ENCODE measurements at regions not wholly inside any gene's neighbourhood (a gene's known extent, or its start where the extent isn't known, plus 50 kb on each side); places are given as distances from the start of the nearest gene placed in this dataset.

- Histone ChIP-seq H3K4me3 (replicated peaks in 1 of 2; ENCODE audit: low read depth in 1 of 2, low read length in 2 of 2) (no peak overlapping the region), H3K36me3 (ENCODE audit: control insufficient read depth in 1 of 2, insufficient read depth in 2 of 2, low read length in 2 of 2) (no peaks in the 10 kb centered on the region), H3K4me2 (ENCODE audit: low read length) (no peak overlapping the region), H3K9me2 (ENCODE audit: insufficient read depth) (no peaks in the 10 kb centered on the region), H3K4me1 (ENCODE audit: control insufficient read depth in 1 of 2, insufficient read depth in 2 of 2, low read length in 2 of 2) (peaks cover 0 to 8% of the 10 kb centered on the region in 2 experiments; a peak in 3 of 4 replicates), H3K79me2 (ENCODE audit: insufficient read depth, low read length) (no peaks in the 10 kb centered on the region), H3K27ac (ENCODE audit: low read depth, low read length) (no peak overlapping the region), H3K27me3 (ENCODE audit: insufficient read depth, low read length) (no peaks in the 10 kb centered on the region), H3K9ac (ENCODE audit: low read length) (no peak overlapping the region), H2AFZ (ENCODE audit: low read depth, low read length, poor library complexity, severe bottlenecking) (no peak overlapping the region), H3K9me3 (ENCODE audit: control insufficient read depth in 1 of 2, insufficient read depth in 1 of 2, low read depth in 1 of 2, low read length in 2 of 2) (no peaks in the 10 kb centered on the region), H4K20me1 (ENCODE audit: insufficient read depth) (no peaks in the 10 kb centered on the region)
- intact Hi-C loops (cut with micrococcal nuclease), result loop anchor here (10.0 kb wide), 1 partner anchor 528 kb away; no protein-coding TSS in a partner anchor
- ATAC-seq, result no peak
- POLR2A ChIA-PET, result no interaction called here
- CTCF ChIA-PET, result interaction anchor here (0.8 to 1.5 kb wide), 6 partner anchors 8 to 657 kb away, joined by 3 to 4 read pairs (median 4); no protein-coding TSS in a partner anchor
- DNase-seq (ENCODE audit: low read depth, low spot score), result no peak
- RAD21 ChIA-PET (ENCODE audit: low non-redundant PET in 1 of 2, low total read pairs in 2 of 2, uncharacterized antibody in 2 of 2, unreplicated experiment in 2 of 2), result interaction anchor here in 1 of 2 experiments (0.7 kb wide), 1 partner anchor 789 kb away, joined by 4 read pairs; no protein-coding TSS in a partner anchor
- TF ChIP-seq SRF (IDR thresholded peaks at IDR 0.05; ENCODE audit: low read depth), result no peak
- TF ChIP-seq ELF1 (IDR thresholded peaks at IDR 0.05; ENCODE audit: borderline replicate concordance, low read depth), result no peak
- TF ChIP-seq ZBTB33 (IDR thresholded peaks at IDR 0.05; ENCODE audit: extremely low read depth, insufficient replicate concordance, low read length), result no peak
- no TSS peak for BruUV-seq (replicated peaks)
Observed at GRCh38 chr12:116672842-116673516, 64.9 kb downstream of the SPRING1 start.

GRCh38 chr12:116672010-116672409 lies 65.9 kb downstream of the SPRING1 start:
- H3K27ac ChIP-seq (ENCODE audit: low read depth, low read length), result no peak overlapping the region
- intact Hi-C loops (cut with micrococcal nuclease), result loop anchor here (10.0 kb wide), 1 partner anchor 527 kb away; no protein-coding TSS in a partner anchor
- no peak overlapping the region for H3K4me2 ChIP-seq (ENCODE audit: low read length)
- CTCF ChIA-PET, result no interaction called here
- H3K9ac ChIP-seq (ENCODE audit: low read length), result no peak overlapping the region
- H4K20me1 ChIP-seq (ENCODE audit: insufficient read depth), result no peaks in the 10 kb centered on the region
- no peak for DNase-seq (ENCODE audit: low read depth, low spot score)
- no peaks in the 10 kb centered on the region for H3K27me3 ChIP-seq (ENCODE audit: insufficient read depth, low read length)
- H3K79me2 ChIP-seq (ENCODE audit: insufficient read depth, low read length), result no peaks in the 10 kb centered on the region
- BruUV-seq (replicated peaks), result no TSS peak
- H3K4me1 ChIP-seq (ENCODE audit: control insufficient read depth in 1 of 2, insufficient read depth in 2 of 2, low read length in 2 of 2), result peaks cover 0 to 8% of the 10 kb centered on the region in 2 experiments; a peak in 3 of 4 replicates
- no peak for ATAC-seq
- no peak overlapping the region for H2AFZ ChIP-seq (ENCODE audit: low read depth, low read length, poor library complexity, severe bottlenecking)
- POLR2A ChIA-PET, result no interaction called here
- no peak overlapping the region for H3K4me3 ChIP-seq (replicated peaks in 1 of 2; ENCODE audit: low read depth in 1 of 2, low read length in 2 of 2)
- RAD21 ChIA-PET (ENCODE audit: low non-redundant PET in 1 of 2, low total read pairs in 2 of 2, uncharacterized antibody in 2 of 2, unreplicated experiment in 2 of 2), result no interaction called here
- no peaks in the 10 kb centered on the region for H3K9me3 ChIP-seq (ENCODE audit: control insufficient read depth in 1 of 2, insufficient read depth in 1 of 2, low read depth in 1 of 2, low read length in 2 of 2)
- H3K36me3 ChIP-seq (ENCODE audit: control insufficient read depth in 1 of 2, insufficient read depth in 2 of 2, low read length in 2 of 2), result no peaks in the 10 kb centered on the region
- no peaks in the 10 kb centered on the region for H3K9me2 ChIP-seq (ENCODE audit: insufficient read depth)
- TF ChIP-seq SIN3A (IDR thresholded peaks at IDR 0.05; ENCODE audit: low read depth), result no peak
- no peak for TF ChIP-seq CTCF (IDR thresholded peaks at IDR 0.05 in 2 of 3, conservative IDR thresholded peaks at IDR 0.05 in 1 of 3; ENCODE audit: borderline replicate concordance in 1 of 3, insufficient read depth in 1 of 3, low read depth in 2 of 3, low read length in 2 of 3)
- no peak for TF ChIP-seq POLR2A (IDR thresholded peaks at IDR 0.05; ENCODE audit: borderline replicate concordance, extremely low read depth, insufficient read depth, insufficient read length)
- no peak for TF ChIP-seq CBX3 (IDR thresholded peaks at IDR 0.05; ENCODE audit: low read depth)
- no peak for TF ChIP-seq SP1 (IDR thresholded peaks at IDR 0.05; ENCODE audit: low read depth)
- no peak for TF ChIP-seq SRF (IDR thresholded peaks at IDR 0.05; ENCODE audit: low read depth)
- no peak for TF ChIP-seq ZFX (IDR thresholded peaks at IDR 0.05)
- no peak for TF ChIP-seq EZH2 (IDR thresholded peaks at IDR 0.05)
- TF ChIP-seq JUND (IDR thresholded peaks at IDR 0.05), result no peak
- no peak for TF ChIP-seq RAD21 (IDR thresholded peaks at IDR 0.05; ENCODE audit: low read depth)
- no peak for TF ChIP-seq REST (IDR thresholded peaks at IDR 0.05; ENCODE audit: low read depth)
